A549 (cell line): ENCODE measurements at regions not wholly inside any gene's neighbourhood (a gene's known extent, or its start where the extent isn't known, plus 50 kb on each side); places are given as distances from the start of the nearest gene placed in this dataset.
"Not testable (repeated sequence)": the region's sequence is repeated elsewhere in the genome, so short reads cannot be mapped to it uniquely, and the experiment has no call there.

Experiments used
- ATAC-seq, 2 experiments: fragments of 200-7000 bp in 1 of 2; fragments of >200 bp in 1 of 2; cut with Nextera tagmentation in 1 of 2; cut with Tn5 transposase in 1 of 2; 3 replicates each; pipeline versions ENCODE4 v1.8.0 to v1.9.1; 2018 to 2020; ENCODE audit warnings: mild to moderate bottlenecking in 1 of 2, moderate library complexity in 1 of 2
- CTCF ChIA-PET: fragments of 300-600 bp; sonication (Branson Sonifier 250); formaldehyde crosslinking; extraction: SDS; loops from one replicate; lab custom pipeline; 2021; ENCODE audit warnings: antibody characterized with exemption, inconsistent platforms; lab: Yijun Ruan, JAX
- POLR2A ChIA-PET: fragments of 350-600 bp; formaldehyde crosslinking; extraction: SDS; loops from one replicate; lab custom pipeline; 2021; ENCODE audit warnings: antibody characterized with exemption, inconsistent platforms; lab: Yijun Ruan, JAX
- DNase-seq, 2 experiments: peaks; one replicate each; pipeline versions ENCODE4 v3.0.0 to v3.0.0-alpha.2; 2011 to 2016; ENCODE audit warnings: low read depth in 1 of 2, low spot score in 1 of 2
- FAIRE-seq: peaks from 2 replicates; lab custom pipeline; 2011; peaks lifted over from hg19 to GRCh38; lab: Jason Lieb, UNC
- H3K27ac ChIP-seq, 2 experiments: fragments of >200 bp; sonication (Bioruptor Twin); formaldehyde crosslinking; 3 replicates each; pipeline ENCODE4 v1.5.1; 2016 to 2017
- H3K4me1 ChIP-seq: fragments of >200 bp; sonication (Bioruptor Twin); formaldehyde crosslinking; 3 replicates; pipeline ENCODE4 v1.6.1; 2016
- H3K4me2 ChIP-seq: fragments of >200 bp; sonication (Bioruptor Twin); formaldehyde crosslinking; 3 replicates; pipeline ENCODE4 v1.6.1; 2016
- H3K4me3 ChIP-seq: fragments of >200 bp; sonication (Bioruptor Twin); formaldehyde crosslinking; 3 replicates; pipeline ENCODE4 v1.5.1; 2016
- H3K9me3 ChIP-seq: fragments of >200 bp; sonication (Bioruptor Twin); formaldehyde crosslinking; 3 replicates; pipeline ENCODE4 v1.6.1; 2016
- CHD2 ChIP-seq: fragments of 150-350 bp; IDR thresholded peaks from 2 replicates; pipeline ENCODE4 v1.6.1; 2014; ENCODE audit warnings: low read length; ENCODE audit not compliant: partially characterized antibody
- FOSB ChIP-seq: fragments of 250-450 bp; sonication (Bioruptor Pico); IDR thresholded peaks from 2 replicates; pipeline ENCODE4 v1.5.0; 2020; ENCODE audit warnings: mild to moderate bottlenecking, moderate library complexity
- HEYL ChIP-seq: fragments of 250-450 bp; sonication (Bioruptor Pico); IDR thresholded peaks from 2 replicates; pipeline ENCODE4 v1.8.0; 2021; ENCODE audit warnings: mild to moderate bottlenecking, moderate library complexity
- HOXA7 ChIP-seq: fragments of 250-450 bp; sonication (Bioruptor Pico); IDR thresholded peaks from 2 replicates; pipeline ENCODE4 v1.5.0; 2020; ENCODE audit warnings: mild to moderate bottlenecking, moderate library complexity
- HOXB5 ChIP-seq: fragments of 250-450 bp; sonication (Bioruptor Pico); IDR thresholded peaks from 2 replicates; pipeline ENCODE4 v1.5.0; 2020; ENCODE audit warnings: mild to moderate bottlenecking, moderate library complexity
- KDM1A ChIP-seq: fragments of 200-600 bp; sonication (generic); IDR thresholded peaks from 2 replicates; pipeline ENCODE4 v1.6.1; 2016; ENCODE audit warnings: low read depth, mild to moderate bottlenecking
- KDM5A ChIP-seq: fragments of 200-600 bp; sonication (generic); IDR thresholded peaks from 2 replicates; pipeline ENCODE4 v1.6.1; 2016; ENCODE audit warnings: antibody characterized with exemption, mild to moderate bottlenecking
- MAZ ChIP-seq: fragments of 150-350 bp; IDR thresholded peaks from 2 replicates; pipeline ENCODE4 v1.6.1; 2014; ENCODE audit warnings: antibody characterized with exemption, low read depth, low read length, borderline replicate concordance
- NFE2L2 ChIP-seq: fragments of 150-350 bp; conservative IDR thresholded peaks from 2 replicates; pipeline ENCODE4 v1.6.1; 2014; ENCODE audit warnings: low read length
- PHF8 ChIP-seq: fragments of 200-600 bp; sonication (generic); IDR thresholded peaks from 2 replicates; pipeline ENCODE4 v1.6.1; 2016; ENCODE audit warnings: low read depth, mild to moderate bottlenecking, antibody characterized with exemption, moderate library complexity, borderline replicate concordance
- RAD21 ChIP-seq, 2 experiments: fragments of >200 bp in 1 of 2; sonication (Bioruptor Twin) in 1 of 2; formaldehyde crosslinking in 1 of 2; IDR thresholded peaks in 1 of 2; conservative IDR thresholded peaks in 1 of 2; 2 replicates in 1 of 2; 3 replicates in 1 of 2; pipeline ENCODE4 v1.6.1; 2012 to 2018; ENCODE audit warnings: inconsistent platforms in 1 of 2
- SMC3 ChIP-seq: fragments of >200 bp; sonication (Bioruptor Twin); formaldehyde crosslinking; IDR thresholded peaks from 3 replicates; pipeline ENCODE4 v1.6.1; 2018; ENCODE audit warnings: inconsistent platforms
- TP53 ChIP-seq: fragments of 250-450 bp; sonication (Bioruptor Pico); IDR thresholded peaks from 2 replicates; pipeline ENCODE4 v1.5.0; 2021; ENCODE audit warnings: mild to moderate bottlenecking, moderate library complexity
- ZC3H11A ChIP-seq: fragments of 450-650 bp; IDR thresholded peaks from 2 replicates; pipeline ENCODE4 v1.6.1; 2014; ENCODE audit warnings: antibody characterized with exemption, mild to moderate bottlenecking
- ZFP36 ChIP-seq: fragments of 450-650 bp; IDR thresholded peaks from 2 replicates; pipeline ENCODE4 v1.6.1; 2014; ENCODE audit warnings: borderline replicate concordance; ENCODE audit not compliant: partially characterized antibody
- WGBS: methylation state at CpG from one replicate; pipeline ENCODE4 v1.1.6; 2017; ENCODE audit errors: missing lambda C conversion rate; 5-methylcytosine and 5-hydroxymethylcytosine counted together
- TF ChIP-seq, protein P1 (sequence below): fragments of 200-600 bp; sonication (generic); IDR thresholded peaks from 2 replicates; pipeline ENCODE4 v1.6.1; 2016; ENCODE audit warnings: antibody characterized with exemption, mild to moderate bottlenecking, moderate library complexity
- TF ChIP-seq, protein P2 (sequence below): fragments of 450-650 bp; IDR thresholded peaks from 2 replicates; pipeline ENCODE4 v1.6.1; 2014; ENCODE audit warnings: antibody characterized with exemption
- TF ChIP-seq, protein P3 (sequence below): fragments of >200 bp; sonication (Bioruptor Twin); formaldehyde crosslinking; IDR thresholded peaks from 2 replicates; pipeline ENCODE4 v1.6.1; 2016
- TF ChIP-seq, protein P4 (sequence below): IDR thresholded peaks from 2 replicates; pipeline ENCODE4 v1.6.1; 2012

DNA sequence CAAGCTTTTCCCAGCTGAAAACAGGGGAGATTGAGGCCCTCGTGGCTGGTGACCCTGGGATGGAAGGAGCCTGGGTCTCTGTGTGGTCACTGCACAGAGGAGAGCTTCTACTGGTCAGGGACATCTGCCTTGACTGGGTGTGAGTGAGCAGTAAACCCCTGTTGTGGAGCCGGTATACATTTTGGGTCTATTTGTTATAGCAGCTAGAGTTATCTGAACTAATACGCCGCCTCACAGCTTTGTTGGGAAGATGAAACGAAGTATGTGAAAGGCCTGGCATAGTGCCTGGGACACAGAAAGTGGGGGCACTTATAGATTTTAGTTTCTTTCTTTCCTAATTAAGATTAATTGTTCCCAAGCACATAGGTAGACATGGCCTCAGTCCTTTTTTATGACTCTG, 72.2 kb upstream of the HPCAL1 start (continued):
- TF ChIP-seq, protein P1, sequence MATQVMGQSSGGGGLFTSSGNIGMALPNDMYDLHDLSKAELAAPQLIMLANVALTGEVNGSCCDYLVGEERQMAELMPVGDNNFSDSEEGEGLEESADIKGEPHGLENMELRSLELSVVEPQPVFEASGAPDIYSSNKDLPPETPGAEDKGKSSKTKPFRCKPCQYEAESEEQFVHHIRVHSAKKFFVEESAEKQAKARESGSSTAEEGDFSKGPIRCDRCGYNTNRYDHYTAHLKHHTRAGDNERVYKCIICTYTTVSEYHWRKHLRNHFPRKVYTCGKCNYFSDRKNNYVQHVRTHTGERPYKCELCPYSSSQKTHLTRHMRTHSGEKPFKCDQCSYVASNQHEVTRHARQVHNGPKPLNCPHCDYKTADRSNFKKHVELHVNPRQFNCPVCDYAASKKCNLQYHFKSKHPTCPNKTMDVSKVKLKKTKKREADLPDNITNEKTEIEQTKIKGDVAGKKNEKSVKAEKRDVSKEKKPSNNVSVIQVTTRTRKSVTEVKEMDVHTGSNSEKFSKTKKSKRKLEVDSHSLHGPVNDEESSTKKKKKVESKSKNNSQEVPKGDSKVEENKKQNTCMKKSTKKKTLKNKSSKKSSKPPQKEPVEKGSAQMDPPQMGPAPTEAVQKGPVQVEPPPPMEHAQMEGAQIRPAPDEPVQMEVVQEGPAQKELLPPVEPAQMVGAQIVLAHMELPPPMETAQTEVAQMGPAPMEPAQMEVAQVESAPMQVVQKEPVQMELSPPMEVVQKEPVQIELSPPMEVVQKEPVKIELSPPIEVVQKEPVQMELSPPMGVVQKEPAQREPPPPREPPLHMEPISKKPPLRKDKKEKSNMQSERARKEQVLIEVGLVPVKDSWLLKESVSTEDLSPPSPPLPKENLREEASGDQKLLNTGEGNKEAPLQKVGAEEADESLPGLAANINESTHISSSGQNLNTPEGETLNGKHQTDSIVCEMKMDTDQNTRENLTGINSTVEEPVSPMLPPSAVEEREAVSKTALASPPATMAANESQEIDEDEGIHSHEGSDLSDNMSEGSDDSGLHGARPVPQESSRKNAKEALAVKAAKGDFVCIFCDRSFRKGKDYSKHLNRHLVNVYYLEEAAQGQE, result no peak
- TF ChIP-seq HEYL (CRISPR knock-in tag) (no peak), PHF8 (no peak), RAD21 (conservative IDR thresholded peaks at IDR 0.05 in 1 of 2, IDR thresholded peaks at IDR 0.05 in 1 of 2) (no peak), HOXB5 (CRISPR knock-in tag) (no peak), SMC3 (no peak), ZC3H11A (no peak), HOXA7 (no peak), FOSB (no peak), CHD2 (no peak)
- TF ChIP-seq, protein P2, sequence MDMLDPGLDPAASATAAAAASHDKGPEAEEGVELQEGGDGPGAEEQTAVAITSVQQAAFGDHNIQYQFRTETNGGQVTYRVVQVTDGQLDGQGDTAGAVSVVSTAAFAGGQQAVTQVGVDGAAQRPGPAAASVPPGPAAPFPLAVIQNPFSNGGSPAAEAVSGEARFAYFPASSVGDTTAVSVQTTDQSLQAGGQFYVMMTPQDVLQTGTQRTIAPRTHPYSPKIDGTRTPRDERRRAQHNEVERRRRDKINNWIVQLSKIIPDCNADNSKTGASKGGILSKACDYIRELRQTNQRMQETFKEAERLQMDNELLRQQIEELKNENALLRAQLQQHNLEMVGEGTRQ, result no peak
- TF ChIP-seq, protein P3, sequence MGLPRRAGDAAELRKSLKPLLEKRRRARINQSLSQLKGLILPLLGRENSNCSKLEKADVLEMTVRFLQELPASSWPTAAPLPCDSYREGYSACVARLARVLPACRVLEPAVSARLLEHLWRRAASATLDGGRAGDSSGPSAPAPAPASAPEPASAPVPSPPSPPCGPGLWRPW, result no peak
- TF ChIP-seq, all 56 proteins: peak for 0

DNA sequence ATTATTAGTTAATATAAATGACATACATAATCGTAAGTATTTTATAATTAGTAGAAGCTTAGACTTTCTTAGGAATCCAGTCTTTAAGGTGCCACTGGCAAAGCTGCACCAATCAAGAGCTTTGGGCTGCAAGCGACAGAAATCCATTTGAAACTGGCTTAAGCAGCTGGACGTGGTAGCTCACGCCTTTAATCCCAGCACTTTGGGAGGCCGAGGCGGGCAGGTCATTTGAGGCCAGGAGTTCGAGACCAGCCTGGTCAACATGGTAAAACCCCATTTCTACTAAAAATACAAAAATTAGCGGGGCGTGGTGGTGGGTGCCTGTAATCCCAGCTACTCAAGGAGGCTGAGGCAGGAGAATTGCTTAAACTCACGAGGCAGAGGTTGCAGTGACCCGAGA, 71.8 kb upstream of the HPCAL1 start:
- CTCF ChIA-PET, result interaction anchor here (0.6 to 3.8 kb wide), 8 partner anchors 9 to 204 kb away, joined by 3 to 13 read pairs (median 4); no protein-coding TSS in a partner anchor
- H3K9me3 ChIP-seq, H3K4me1 ChIP-seq, DNase-seq, FAIRE-seq, H3K27ac ChIP-seq, H3K4me2 ChIP-seq, POLR2A ChIA-PET, H3K4me3 ChIP-seq, ATAC-seq: not testable (repeated sequence)
- WGBS, result 76% methylated on average over 11 of the region's 11 CpGs

DNA sequence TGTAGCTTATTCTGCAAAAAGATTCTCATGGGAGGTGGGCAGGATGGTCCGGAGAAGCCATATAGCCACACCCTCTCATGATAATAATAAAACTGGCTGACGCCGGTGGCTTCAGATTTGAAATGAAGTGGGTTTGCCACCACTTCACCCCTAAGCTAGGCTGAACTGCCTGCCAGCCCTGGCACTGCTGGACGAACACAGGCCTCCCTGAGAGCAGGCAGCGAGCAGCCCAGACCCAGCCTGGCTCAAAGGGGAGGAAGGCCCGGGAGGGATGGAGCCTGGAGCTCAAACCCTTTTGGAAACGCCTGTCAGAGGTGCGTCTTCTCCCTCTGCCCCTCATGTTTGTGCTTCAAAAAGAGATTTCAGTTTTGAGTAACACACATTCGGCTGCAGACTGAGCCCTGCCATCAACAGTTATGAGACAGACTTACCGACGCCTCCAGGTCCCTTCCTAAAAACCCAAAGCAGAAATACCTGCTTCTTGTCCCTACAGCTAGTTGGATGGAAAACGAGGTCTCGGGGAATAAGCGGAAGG, 71.1 kb upstream of the HPCAL1 start:
- TF ChIP-seq TP53 (CRISPR knock-in tag), result no peak
- no peak for TF ChIP-seq NFE2L2
- no peak for TF ChIP-seq KDM1A
- TF ChIP-seq KDM5A, result no peak
- TF ChIP-seq, protein P4, sequence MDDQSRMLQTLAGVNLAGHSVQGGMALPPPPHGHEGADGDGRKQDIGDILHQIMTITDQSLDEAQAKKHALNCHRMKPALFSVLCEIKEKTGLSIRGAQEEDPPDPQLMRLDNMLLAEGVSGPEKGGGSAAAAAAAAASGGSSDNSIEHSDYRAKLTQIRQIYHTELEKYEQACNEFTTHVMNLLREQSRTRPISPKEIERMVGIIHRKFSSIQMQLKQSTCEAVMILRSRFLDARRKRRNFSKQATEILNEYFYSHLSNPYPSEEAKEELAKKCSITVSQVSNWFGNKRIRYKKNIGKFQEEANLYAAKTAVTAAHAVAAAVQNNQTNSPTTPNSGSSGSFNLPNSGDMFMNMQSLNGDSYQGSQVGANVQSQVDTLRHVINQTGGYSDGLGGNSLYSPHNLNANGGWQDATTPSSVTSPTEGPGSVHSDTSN, result no peak
- no peak for TF ChIP-seq ZFP36
- TF ChIP-seq MAZ, result no peak
- TF ChIP-seq, protein P3, result no peak
- TF ChIP-seq, all 56 proteins: peak for 0
- CTCF ChIA-PET, result interaction anchor here (0.9 to 3.8 kb wide), 7 partner anchors 8 to 204 kb away, joined by 3 to 13 read pairs (median 3); no protein-coding TSS in a partner anchor
- no peak overlapping the region for H3K4me2 ChIP-seq
- WGBS, result 77% methylated on average over 14 of the region's 14 CpGs
- peaks cover 6% of the 10 kb centered on the region; the same call in 1 of the 3 replicates for H3K4me1 ChIP-seq
- no peaks in the 10 kb centered on the region for H3K9me3 ChIP-seq
- DNase-seq (no peak), FAIRE-seq (no peak), ATAC-seq (no peak)
- POLR2A ChIA-PET, result interaction anchor here (0.6 kb wide), 1 partner anchor 110 kb away, joined by 4 read pairs; no protein-coding TSS in a partner anchor
- H3K27ac ChIP-seq, result no peak overlapping the region
- no peak overlapping the region for H3K4me3 ChIP-seq
